SIG-M5 treated with dmso at 0.1 percent for 504 hours (cell line): ENCODE measurements at regions not wholly inside any gene's neighbourhood (a gene's known extent, or its start where the extent isn't known, plus 50 kb on each side); places are given as distances from the start of the nearest gene placed in this dataset.
"Not testable (repeated sequence)": the region's sequence is repeated elsewhere in the genome, so short reads cannot be mapped to it uniquely, and the experiment has no call there.

Source experiments
- DNase-seq: peaks from one replicate; lab custom pipeline; 2025; ENCODE audit not compliant: unreplicated experiment; lab: John Stamatoyannopoulos, UW

GRCh38 chr2:16415861-16416260, 249.8 kb downstream of the CYRIA start:
- DNase-seq: not testable (repeated sequence)

- no peak for DNase-seq
Measured at GRCh38 chr2:16413947-16414346, 251.7 kb downstream of the CYRIA start.

- DNase-seq: no peak
Measured at GRCh38 chr2:16413285-16413684, 252.3 kb downstream of the CYRIA start.

GRCh38 chr2:16412321-16413030, 253.2 kb downstream of the CYRIA start:
- no peak for DNase-seq

GRCh38 chr2:16411788-16412187, 253.8 kb downstream of the CYRIA start:
- no peak for DNase-seq

GRCh38 chr2:16409849-16410248, 255.8 kb downstream of the CYRIA start:
- no peak for DNase-seq

- DNase-seq: no peak
Measured at GRCh38 chr2:16409006-16409390, 256.6 kb downstream of the CYRIA start.

GRCh38 chr2:16408331-16409005, 257.2 kb downstream of the CYRIA start:
- DNase-seq: no peak

- no peak for DNase-seq
Measured at GRCh38 chr2:16407358-16407757, 258.3 kb downstream of the CYRIA start.

- no peak for DNase-seq
Measured at GRCh38 chr2:16406496-16407289, 258.9 kb downstream of the CYRIA start.

GRCh38 chr2:16405551-16405950, 260.1 kb downstream of the CYRIA start:
- DNase-seq: no peak

GRCh38 chr2:16404551-16405300, 260.9 kb downstream of the CYRIA start:
- DNase-seq: no peak

GRCh38 chr2:16404146-16404545, 261.5 kb downstream of the CYRIA start:
- no peak for DNase-seq

- DNase-seq: no peak
Measured at GRCh38 chr2:16402891-16403290, 262.7 kb downstream of the CYRIA start.

- no peak for DNase-seq
Measured at GRCh38 chr2:16401761-16402300, 263.8 kb downstream of the CYRIA start.

GRCh38 chr2:16400127-16400623, 265.5 kb downstream of the CYRIA start:
- no peak for DNase-seq

- no peak for DNase-seq
Measured at GRCh38 chr2:16398486-16399043, 267.1 kb downstream of the CYRIA start.

GRCh38 chr2:16397681-16398475, 267.8 kb downstream of the CYRIA start:
- DNase-seq: no peak

GRCh38 chr2:16396986-16397385, 268.6 kb downstream of the CYRIA start:
- no peak for DNase-seq

GRCh38 chr2:16396171-16396570, 269.5 kb downstream of the CYRIA start:
- DNase-seq: no peak
